GM12873 (cell line): ENCODE measurements at regions not wholly inside any gene's neighbourhood (a gene's known extent, or its start where the extent isn't known, plus 50 kb on each side); places are given as distances from the start of the nearest gene placed in this dataset.

Experiments used
- TF ChIP-seq, protein P1 (sequence below): IDR thresholded peaks from 2 replicates; pipeline ENCODE4 v1.5.1; 2012; ENCODE audit warnings: low read depth, mild to moderate bottlenecking, moderate library complexity, low read length, control low read depth; ENCODE audit not compliant: insufficient read depth; ENCODE audit errors: missing control alignments

DNA sequence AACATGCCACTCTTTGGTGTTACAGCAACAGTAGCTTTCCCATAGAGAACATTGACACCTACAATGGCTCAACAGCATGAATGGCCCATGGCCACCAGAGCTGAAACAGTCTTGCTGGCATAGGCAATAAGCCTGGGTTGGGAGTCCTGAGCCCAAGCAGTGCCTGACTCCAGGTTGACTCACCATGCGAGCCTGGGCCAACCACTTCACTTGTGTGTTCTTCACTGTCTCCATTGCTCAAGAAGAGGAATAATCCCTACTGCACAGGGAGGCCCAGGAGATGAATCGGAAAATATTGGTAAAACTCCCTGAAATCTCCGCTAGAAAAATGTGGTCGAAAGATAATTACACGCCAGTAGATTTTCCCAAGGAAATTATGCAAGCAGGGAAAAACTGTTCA is 89.2 kb upstream of the INHBA start:
- TF ChIP-seq, protein P1, sequence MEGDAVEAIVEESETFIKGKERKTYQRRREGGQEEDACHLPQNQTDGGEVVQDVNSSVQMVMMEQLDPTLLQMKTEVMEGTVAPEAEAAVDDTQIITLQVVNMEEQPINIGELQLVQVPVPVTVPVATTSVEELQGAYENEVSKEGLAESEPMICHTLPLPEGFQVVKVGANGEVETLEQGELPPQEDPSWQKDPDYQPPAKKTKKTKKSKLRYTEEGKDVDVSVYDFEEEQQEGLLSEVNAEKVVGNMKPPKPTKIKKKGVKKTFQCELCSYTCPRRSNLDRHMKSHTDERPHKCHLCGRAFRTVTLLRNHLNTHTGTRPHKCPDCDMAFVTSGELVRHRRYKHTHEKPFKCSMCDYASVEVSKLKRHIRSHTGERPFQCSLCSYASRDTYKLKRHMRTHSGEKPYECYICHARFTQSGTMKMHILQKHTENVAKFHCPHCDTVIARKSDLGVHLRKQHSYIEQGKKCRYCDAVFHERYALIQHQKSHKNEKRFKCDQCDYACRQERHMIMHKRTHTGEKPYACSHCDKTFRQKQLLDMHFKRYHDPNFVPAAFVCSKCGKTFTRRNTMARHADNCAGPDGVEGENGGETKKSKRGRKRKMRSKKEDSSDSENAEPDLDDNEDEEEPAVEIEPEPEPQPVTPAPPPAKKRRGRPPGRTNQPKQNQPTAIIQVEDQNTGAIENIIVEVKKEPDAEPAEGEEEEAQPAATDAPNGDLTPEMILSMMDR, result no peak

DNA sequence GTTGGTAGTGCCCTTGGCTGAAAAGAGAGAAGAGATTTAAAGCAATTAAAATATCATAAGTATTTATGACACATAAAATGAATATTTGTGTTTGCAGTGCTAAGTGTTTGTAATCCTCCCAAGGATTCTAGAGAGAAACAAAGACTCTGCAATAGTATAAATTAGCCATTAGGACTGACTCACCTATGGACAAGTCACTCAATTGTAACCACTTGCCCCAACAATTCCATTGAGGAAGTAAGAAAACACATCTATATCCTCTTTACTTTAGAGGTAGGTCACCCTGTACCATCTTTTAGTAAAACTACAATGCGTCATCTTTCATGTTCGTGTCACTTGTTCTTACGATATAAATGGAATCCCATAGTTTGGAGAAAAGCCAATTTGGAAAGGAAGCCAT is 85.7 kb upstream of the INHBA start:
- TF ChIP-seq, protein P1, result no peak

DNA sequence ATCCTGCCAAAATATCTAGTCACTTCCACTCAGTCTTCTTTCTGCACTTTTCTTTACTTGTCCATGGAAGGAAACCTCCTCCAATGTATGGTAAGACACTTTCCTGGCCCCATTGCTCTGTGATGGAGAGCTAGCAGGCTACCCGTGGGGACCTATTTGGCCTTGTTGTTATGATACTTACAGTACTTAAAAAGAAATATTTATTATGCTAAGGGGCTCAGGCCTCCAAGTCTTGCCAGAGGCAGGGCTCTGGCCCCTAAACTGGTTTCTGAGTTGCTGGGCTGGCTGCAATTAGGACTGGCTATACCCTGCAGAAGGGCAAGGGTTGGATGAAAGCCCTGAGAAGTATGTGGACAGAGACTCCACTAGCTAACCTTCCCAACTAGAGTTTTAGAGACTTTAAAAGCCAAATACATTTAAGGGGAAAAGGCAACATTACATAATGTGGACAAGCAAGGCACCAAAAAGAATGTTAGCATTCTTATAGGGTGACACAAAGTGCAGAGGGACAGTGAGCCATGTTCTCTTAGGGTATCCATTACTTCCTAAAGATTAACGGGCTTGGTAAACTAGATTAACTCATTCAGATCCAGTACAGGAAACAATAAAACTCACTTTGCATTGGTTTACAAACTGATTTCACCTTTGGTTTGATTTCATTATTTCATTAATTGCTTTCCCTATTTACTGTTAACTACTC is 84.9 kb upstream of the INHBA start:
- TF ChIP-seq, protein P1, result no peak

DNA sequence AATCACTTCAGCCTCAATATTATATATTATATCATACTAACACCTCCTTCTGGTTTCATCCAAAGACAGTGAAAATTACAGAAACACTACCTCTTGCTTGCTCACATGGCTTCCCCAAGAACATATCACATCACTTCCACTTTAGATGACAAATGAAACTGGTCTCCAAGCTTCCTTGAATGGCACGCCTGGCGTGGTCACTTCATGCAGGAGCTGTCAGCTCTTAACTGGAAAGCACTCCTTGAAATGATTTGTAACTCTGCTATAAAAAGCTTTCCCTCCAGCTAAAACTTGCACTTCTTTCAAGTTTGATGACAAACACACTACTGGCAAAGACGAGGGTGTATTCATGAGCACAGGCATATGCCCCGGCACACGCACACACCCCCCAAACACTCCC is 84.1 kb upstream of the INHBA start:
- TF ChIP-seq, protein P1, result no peak

DNA sequence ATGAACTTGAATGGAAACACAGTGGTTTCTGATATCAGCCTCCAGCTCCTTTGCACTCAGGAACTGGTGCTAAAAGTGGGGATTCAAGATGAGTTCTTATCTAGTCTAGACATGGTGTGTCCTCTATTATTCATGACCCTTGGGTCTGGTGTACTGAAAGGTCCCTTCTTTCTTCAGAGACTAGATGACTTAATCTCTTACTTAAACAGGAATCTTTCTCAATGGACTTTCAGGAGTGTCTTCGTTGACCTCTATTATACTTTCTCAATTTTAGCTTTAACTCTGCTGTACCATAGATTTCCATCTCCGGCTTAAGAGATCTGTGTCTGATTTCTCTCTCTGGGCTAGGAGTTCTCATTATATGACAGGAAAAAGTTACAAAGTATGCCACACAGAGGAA is 83.5 kb upstream of the INHBA start:
- TF ChIP-seq, protein P1, result no peak

DNA sequence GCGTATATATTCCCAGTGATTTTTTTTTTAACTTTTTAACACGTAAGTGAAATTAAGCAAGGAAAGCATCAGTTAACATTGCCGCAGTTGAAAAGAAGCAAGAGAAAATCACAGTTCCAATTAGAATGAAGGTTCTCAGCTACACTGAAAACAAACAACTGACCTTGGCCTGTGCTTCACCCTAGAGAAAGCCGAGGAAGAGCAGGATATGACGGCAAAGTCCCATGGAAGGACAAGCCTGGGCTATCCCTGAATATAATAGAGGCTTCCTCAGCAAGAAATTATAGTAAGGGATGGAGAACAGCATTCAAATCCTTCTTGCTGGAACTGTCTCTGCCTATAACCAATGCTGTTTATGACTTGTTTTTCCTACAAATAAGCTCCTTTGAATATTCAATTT is 83.0 kb upstream of the INHBA start:
- TF ChIP-seq, protein P1, result no peak

DNA sequence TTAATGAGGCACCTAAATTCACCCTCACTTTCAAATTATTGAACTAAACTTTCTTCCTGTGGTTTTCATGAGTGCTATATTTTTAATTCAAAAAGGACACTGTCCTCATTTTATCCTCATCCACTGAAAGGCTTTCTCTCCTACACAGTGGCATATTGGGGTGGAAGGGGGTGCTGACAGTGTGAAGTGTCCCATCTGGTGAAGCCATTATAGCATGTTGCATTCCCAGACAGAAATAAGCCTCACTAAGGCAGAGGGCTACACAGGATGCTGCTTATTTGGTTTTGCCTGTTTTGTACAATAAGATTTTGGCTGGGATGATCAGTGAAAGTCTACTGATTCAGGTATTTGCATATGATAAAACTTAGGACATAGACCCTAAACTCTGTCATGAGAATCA is 82.4 kb upstream of the INHBA start:
- TF ChIP-seq, protein P1, result no peak
